ENCODE measurements at regions not wholly inside any gene's neighbourhood (a gene's known extent, or its start where the extent isn't known, plus 50 kb on each side); places are given as distances from the start of the nearest gene placed in this dataset.

GRCh38 chr12:30110498-30110897 is 326.8 kb upstream of the TMTC1 start:
- TF ChIP-seq CTCF (IDR thresholded peaks at IDR 0.05) = no peak
- Histone ChIP-seq H3K36me3 (no peaks in the 10 kb centered on the region), H3K9me3 (no peaks in the 10 kb centered on the region), H3K4me3 (no peak overlapping the region), H3K27me3 (no peaks in the 10 kb centered on the region), H3K4me1 (no peaks in the 10 kb centered on the region), H3K27ac (no peak overlapping the region)
- intact Hi-C loops (cut with DNase I; ENCODE audit: low total_unique reads) = no loop called here
- no peak for DNase-seq

- H3K36me3 ChIP-seq = no peaks in the 10 kb centered on the region
- H3K4me3 ChIP-seq = no peak overlapping the region
- TF ChIP-seq CTCF (IDR thresholded peaks at IDR 0.05) = no peak
- H3K9me3 ChIP-seq = no peaks in the 10 kb centered on the region
- H3K4me1 ChIP-seq = peaks cover 0 to 4% (median 0%) of the 10 kb centered on the region in 4 donors
- H3K27ac ChIP-seq = no peak overlapping the region
- no peak for DNase-seq
- H3K27me3 ChIP-seq = no peaks in the 10 kb centered on the region
- intact Hi-C loops (cut with DNase I; ENCODE audit: low total_unique reads) = no loop called here
These were observed 324.9 kb upstream of the TMTC1 start for GRCh38 chr12:30108666-30109065.

- Histone ChIP-seq H3K4me1 (peaks cover 0 to 4% (median 0%) of the 10 kb centered on the region in 4 donors), H3K9me3 (peaks cover 0 to 6% (median 0%) of the 10 kb centered on the region in 3 donors), H3K27me3 (no peaks in the 10 kb centered on the region), H3K36me3 (no peaks in the 10 kb centered on the region), H3K27ac (no peak overlapping the region), H3K4me3 (no peak overlapping the region)
- TF ChIP-seq CTCF (IDR thresholded peaks at IDR 0.05) = no peak
- DNase-seq = no peak
- intact Hi-C loops (cut with DNase I; ENCODE audit: low total_unique reads) = no loop called here
These were observed 322.6 kb upstream of the TMTC1 start for GRCh38 chr12:30106204-30106965.

- peaks cover 0 to 4% (median 0%) of the 10 kb centered on the region in 4 donors for H3K4me1 ChIP-seq
- no peak overlapping the region for H3K27ac ChIP-seq
- no peaks in the 10 kb centered on the region for H3K36me3 ChIP-seq
- DNase-seq = no peak
- no peak overlapping the region for H3K4me3 ChIP-seq
- intact Hi-C loops (cut with DNase I; ENCODE audit: low total_unique reads) = no loop called here
- TF ChIP-seq CTCF (IDR thresholded peaks at IDR 0.05) = no peak
- peaks cover 0 to 6% (median 0%) of the 10 kb centered on the region in 3 donors for H3K9me3 ChIP-seq
- no peaks in the 10 kb centered on the region for H3K27me3 ChIP-seq
These were observed 321.8 kb upstream of the TMTC1 start for GRCh38 chr12:30105505-30105904.

- H3K27ac ChIP-seq = no peak overlapping the region
- DNase-seq = no peak
- TF ChIP-seq CTCF (IDR thresholded peaks at IDR 0.05) = no peak
- H3K36me3 ChIP-seq = no peaks in the 10 kb centered on the region
- peaks cover 0 to 6% (median 0%) of the 10 kb centered on the region in 3 donors for H3K9me3 ChIP-seq
- H3K4me3 ChIP-seq = no peak overlapping the region
- peaks cover 0 to 4% (median 0%) of the 10 kb centered on the region in 4 donors for H3K4me1 ChIP-seq
- no peaks in the 10 kb centered on the region for H3K27me3 ChIP-seq
- intact Hi-C loops (cut with DNase I; ENCODE audit: low total_unique reads) = no loop called here
These were observed 321.2 kb upstream of the TMTC1 start for GRCh38 chr12:30104971-30105370.
